Glutamatergic neuron (in vitro differentiated cells): ENCODE measurements at regions not wholly inside any gene's neighbourhood (a gene's known extent, or its start where the extent isn't known, plus 50 kb on each side); places are given as distances from the start of the nearest gene placed in this dataset.

Experiments
- DNase-seq: peaks from one replicate; pipeline ENCODE4 v3.0.0; 2022
- H3K27ac Mint-ChIP-seq: one replicate; pipeline ENCODE4 v1.8.0; 2020; ENCODE audit warnings: mild to moderate bottlenecking, mixed read lengths, inconsistent platforms; ENCODE audit not compliant: unreplicated experiment
- H3K27me3 Mint-ChIP-seq: one replicate; pipeline ENCODE4 v1.8.0; 2020; ENCODE audit warnings: mild to moderate bottlenecking, moderate library complexity, mixed read lengths, inconsistent platforms; ENCODE audit not compliant: unreplicated experiment
- H3K36me3 Mint-ChIP-seq: one replicate; pipeline ENCODE4 v1.8.0; 2020; ENCODE audit warnings: mild to moderate bottlenecking, mixed read lengths, inconsistent platforms; ENCODE audit not compliant: unreplicated experiment
- H3K4me1 Mint-ChIP-seq: one replicate; pipeline ENCODE4 v1.8.0; 2020; ENCODE audit warnings: mild to moderate bottlenecking, low read depth, mixed read lengths, inconsistent platforms; ENCODE audit not compliant: unreplicated experiment
- H3K4me3 Mint-ChIP-seq: one replicate; pipeline ENCODE4 v1.8.0; 2020; ENCODE audit warnings: mild to moderate bottlenecking, mixed read lengths, inconsistent platforms; ENCODE audit not compliant: unreplicated experiment
- H3K9me3 Mint-ChIP-seq: one replicate; pipeline ENCODE4 v1.8.0; 2020; ENCODE audit warnings: mild to moderate bottlenecking, moderate library complexity, mixed read lengths, inconsistent platforms; ENCODE audit not compliant: unreplicated experiment
- CTCF ChIP-seq: fragments of 200-600 bp; sonication (generic); IDR thresholded peaks from one replicate; pipeline ENCODE4 v1.5.0; 2021; ENCODE audit not compliant: partially characterized antibody, unreplicated experiment

- Mint-ChIP-seq H3K27ac (no peak overlapping the region), H3K4me1 (peaks cover 4% of the 10 kb centered on the region), H3K9me3 (no peaks in the 10 kb centered on the region), H3K27me3 (peaks cover 4% of the 10 kb centered on the region), H3K4me3 (no peak overlapping the region), H3K36me3 (no peaks in the 10 kb centered on the region)
- no peak for TF ChIP-seq CTCF
- no peak for DNase-seq
Observed at GRCh38 chr9:23451802-23452418, 374.1 kb downstream of the ELAVL2 start.

DNA sequence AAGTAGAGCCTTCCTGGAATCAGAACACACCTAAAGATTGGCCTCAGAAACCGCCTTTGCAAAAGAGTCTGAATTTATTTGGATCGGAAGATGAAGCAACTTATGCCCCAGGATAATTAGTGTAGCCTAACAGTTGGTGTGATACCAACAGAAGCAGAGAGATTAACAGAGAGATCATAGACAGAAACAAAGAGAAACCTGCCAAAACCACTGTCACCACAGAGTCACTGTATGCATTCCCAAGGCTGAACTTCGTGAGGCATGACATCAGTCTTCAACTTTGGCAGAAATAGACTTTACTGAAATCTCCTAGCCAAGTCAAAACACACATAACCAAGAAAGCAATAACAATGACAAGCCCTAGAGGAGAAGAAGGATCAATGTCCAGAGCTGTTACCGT is 361.8 kb downstream of the ELAVL2 start:
- H3K36me3 Mint-ChIP-seq, result peaks cover 3% of the 10 kb centered on the region
- no peak overlapping the region for H3K4me3 Mint-ChIP-seq
- TF ChIP-seq CTCF, result no peak
- H3K4me1 Mint-ChIP-seq, result no peaks in the 10 kb centered on the region
- no peaks in the 10 kb centered on the region for H3K27me3 Mint-ChIP-seq
- no peak overlapping the region for H3K27ac Mint-ChIP-seq
- no peak for DNase-seq
- no peaks in the 10 kb centered on the region for H3K9me3 Mint-ChIP-seq

- Mint-ChIP-seq H3K9me3 (no peaks in the 10 kb centered on the region), H3K4me3 (no peak overlapping the region), H3K27ac (no peak overlapping the region), H3K36me3 (peaks cover 4% of the 10 kb centered on the region), H3K27me3 (no peaks in the 10 kb centered on the region), H3K4me1 (no peaks in the 10 kb centered on the region)
- DNase-seq, result no peak
- no peak for TF ChIP-seq CTCF
Observed at GRCh38 chr9:23467276-23467675, 358.8 kb downstream of the ELAVL2 start.

DNA sequence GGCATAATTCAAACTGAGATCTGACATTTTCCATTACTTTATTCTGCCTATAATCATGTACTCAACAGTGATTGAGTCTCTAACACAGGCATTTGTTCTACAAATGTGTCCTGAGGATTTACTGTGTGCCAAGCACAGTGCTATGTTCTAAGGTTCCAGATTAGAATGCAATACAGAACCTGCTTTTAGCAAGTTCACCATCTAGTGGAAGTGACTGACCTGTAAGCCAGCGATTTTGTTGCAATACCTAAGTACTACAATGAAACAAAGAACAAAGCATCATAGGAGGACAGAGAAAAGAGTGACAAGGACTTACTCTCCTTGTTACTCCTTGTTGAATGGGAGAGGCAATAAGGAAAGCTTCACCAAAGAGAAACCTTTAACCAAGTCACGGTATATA is 348.1 kb downstream of the ELAVL2 start:
- H3K4me1 Mint-ChIP-seq, result no peaks in the 10 kb centered on the region
- no peaks in the 10 kb centered on the region for H3K27me3 Mint-ChIP-seq

More for the DNA sequence above, 348.1 kb downstream of the ELAVL2 start:
- H3K27ac Mint-ChIP-seq, result no peak overlapping the region
- H3K4me3 Mint-ChIP-seq, result no peak overlapping the region
- no peaks in the 10 kb centered on the region for H3K9me3 Mint-ChIP-seq
- DNase-seq, result no peak
- H3K36me3 Mint-ChIP-seq, result no peaks in the 10 kb centered on the region
- TF ChIP-seq CTCF, result no peak
